IgD-negative memory B cell (primary cell): ENCODE measurements at regions not wholly inside any gene's neighbourhood (a gene's known extent, or its start where the extent isn't known, plus 50 kb on each side); places are given as distances from the start of the nearest gene placed in this dataset.

Experiments
- H3K27ac Mint-ChIP-seq, 3 donors: one replicate each; pipeline ENCODE4 v1.8.0; 2020 to 2022; ENCODE audit warnings: mild to moderate bottlenecking in 3 of 3, mixed read lengths in 3 of 3, moderate library complexity in 1 of 3
- H3K27me3 Mint-ChIP-seq: one replicate; pipeline ENCODE4 v1.8.0; 2021; ENCODE audit warnings: mixed read lengths
- H3K36me3 Mint-ChIP-seq: one replicate; pipeline ENCODE4 v1.8.0; 2020; ENCODE audit warnings: mild to moderate bottlenecking, mixed read lengths
- H3K4me1 Mint-ChIP-seq, 3 donors: one replicate each; pipeline ENCODE4 v1.8.0; 2020 to 2022; ENCODE audit warnings: mixed read lengths in 3 of 3, mild to moderate bottlenecking in 1 of 3
- H3K4me3 Mint-ChIP-seq, 4 donors: one replicate each; pipeline ENCODE4 v1.8.0; 2020 to 2022; ENCODE audit warnings: mild to moderate bottlenecking in 4 of 4, mixed read lengths in 4 of 4, moderate library complexity in 3 of 4
- H3K9me3 Mint-ChIP-seq, 3 donors: one replicate each; pipeline ENCODE4 v1.8.0; 2020 to 2021; ENCODE audit warnings: mixed read lengths in 3 of 3, mild to moderate bottlenecking in 1 of 3

- Mint-ChIP-seq H3K27ac (no peak overlapping the region), H3K27me3 (peaks cover 6% of the 10 kb centered on the region), H3K36me3 (no peaks in the 10 kb centered on the region), H3K4me1 (no peaks in the 10 kb centered on the region), H3K9me3 (peaks cover 2 to 3% (median 3%) of the 10 kb centered on the region in 3 donors), H3K4me3 (no peak overlapping the region)
Measured at GRCh38 chr2:157181234-157181633, 76.3 kb upstream of the GALNT5 start.

- no peak overlapping the region for H3K27ac Mint-ChIP-seq
- H3K36me3 Mint-ChIP-seq = no peaks in the 10 kb centered on the region
- no peak overlapping the region for H3K4me3 Mint-ChIP-seq
Measured at GRCh38 chr2:157182204-157182709, 75.2 kb upstream of the GALNT5 start.

GRCh38 chr2:157182834-157183396 lies 74.6 kb upstream of the GALNT5 start:
- Mint-ChIP-seq H3K27ac (no peak overlapping the region), H3K4me3 (no peak overlapping the region), H3K36me3 (no peaks in the 10 kb centered on the region), H3K4me1 (no peaks in the 10 kb centered on the region), H3K9me3 (peaks cover 0 to 2% (median 0%) of the 10 kb centered on the region in 3 donors), H3K27me3 (peaks cover 8% of the 10 kb centered on the region)

More at GRCh38 chr2:157182204-157182709, 75.2 kb upstream of the GALNT5 start:
- peaks cover 8% of the 10 kb centered on the region for H3K27me3 Mint-ChIP-seq
- no peaks in the 10 kb centered on the region for H3K4me1 Mint-ChIP-seq
- H3K9me3 Mint-ChIP-seq = peaks cover 0 to 2% (median 0%) of the 10 kb centered on the region in 3 donors

GRCh38 chr2:157184161-157184895 lies 73.2 kb upstream of the GALNT5 start:
- H3K27ac Mint-ChIP-seq = no peak overlapping the region
- H3K36me3 Mint-ChIP-seq = no peaks in the 10 kb centered on the region
- peaks cover 0 to 2% (median 0%) of the 10 kb centered on the region in 3 donors for H3K9me3 Mint-ChIP-seq
- peaks cover 8% of the 10 kb centered on the region for H3K27me3 Mint-ChIP-seq
- H3K4me1 Mint-ChIP-seq = no peaks in the 10 kb centered on the region
- H3K4me3 Mint-ChIP-seq = no peak overlapping the region

- H3K4me1 Mint-ChIP-seq = no peaks in the 10 kb centered on the region
- H3K36me3 Mint-ChIP-seq = no peaks in the 10 kb centered on the region
- H3K27me3 Mint-ChIP-seq = peaks cover 8% of the 10 kb centered on the region
- H3K9me3 Mint-ChIP-seq = peaks cover 0 to 2% (median 0%) of the 10 kb centered on the region in 3 donors
- no peak overlapping the region for H3K27ac Mint-ChIP-seq
- no peak overlapping the region for H3K4me3 Mint-ChIP-seq
Measured at GRCh38 chr2:157185476-157186227, 71.9 kb upstream of the GALNT5 start.

GRCh38 chr2:157190151-157190550 lies 67.4 kb upstream of the GALNT5 start:
- no peaks in the 10 kb centered on the region for H3K36me3 Mint-ChIP-seq
- H3K9me3 Mint-ChIP-seq = no peaks in the 10 kb centered on the region
- H3K27me3 Mint-ChIP-seq = peaks cover 7% of the 10 kb centered on the region

GRCh38 chr2:157191186-157191585 lies 66.3 kb upstream of the GALNT5 start:
- Mint-ChIP-seq H3K4me1 (no peaks in the 10 kb centered on the region), H3K9me3 (no peaks in the 10 kb centered on the region), H3K36me3 (no peaks in the 10 kb centered on the region), H3K27me3 (peaks cover 3% of the 10 kb centered on the region), H3K27ac (no peak overlapping the region), H3K4me3 (no peak overlapping the region)

More at GRCh38 chr2:157190151-157190550, 67.4 kb upstream of the GALNT5 start:
- Mint-ChIP-seq H3K4me3 (no peak overlapping the region), H3K4me1 (no peaks in the 10 kb centered on the region), H3K27ac (no peak overlapping the region)

GRCh38 chr2:157192445-157193423 lies 64.8 kb upstream of the GALNT5 start:
- Mint-ChIP-seq H3K27me3 (no peaks in the 10 kb centered on the region), H3K4me3 (no peak overlapping the region), H3K4me1 (no peaks in the 10 kb centered on the region), H3K36me3 (no peaks in the 10 kb centered on the region), H3K27ac (no peak overlapping the region), H3K9me3 (no peaks in the 10 kb centered on the region)

GRCh38 chr2:157193461-157193860 lies 64.0 kb upstream of the GALNT5 start:
- H3K9me3 Mint-ChIP-seq = no peaks in the 10 kb centered on the region
- H3K4me1 Mint-ChIP-seq = no peaks in the 10 kb centered on the region
- H3K27ac Mint-ChIP-seq = no peak overlapping the region
- no peak overlapping the region for H3K4me3 Mint-ChIP-seq
- no peaks in the 10 kb centered on the region for H3K27me3 Mint-ChIP-seq
- H3K36me3 Mint-ChIP-seq = no peaks in the 10 kb centered on the region

GRCh38 chr2:157194097-157194688 lies 63.3 kb upstream of the GALNT5 start:
- Mint-ChIP-seq H3K27ac (no peak overlapping the region), H3K4me1 (no peaks in the 10 kb centered on the region), H3K27me3 (no peaks in the 10 kb centered on the region), H3K36me3 (no peaks in the 10 kb centered on the region), H3K4me3 (no peak overlapping the region), H3K9me3 (no peaks in the 10 kb centered on the region)

- no peak overlapping the region for H3K27ac Mint-ChIP-seq
- no peaks in the 10 kb centered on the region for H3K36me3 Mint-ChIP-seq
- H3K9me3 Mint-ChIP-seq = no peaks in the 10 kb centered on the region
- no peak overlapping the region for H3K4me3 Mint-ChIP-seq
- H3K4me1 Mint-ChIP-seq = no peaks in the 10 kb centered on the region
- no peaks in the 10 kb centered on the region for H3K27me3 Mint-ChIP-seq
Measured at GRCh38 chr2:157194844-157195243, 62.7 kb upstream of the GALNT5 start.

GRCh38 chr2:157196956-157197355 lies 60.5 kb upstream of the GALNT5 start:
- Mint-ChIP-seq H3K9me3 (no peaks in the 10 kb centered on the region), H3K27me3 (no peaks in the 10 kb centered on the region), H3K4me3 (no peak overlapping the region), H3K36me3 (no peaks in the 10 kb centered on the region), H3K27ac (no peak overlapping the region), H3K4me1 (no peaks in the 10 kb centered on the region)

GRCh38 chr2:157197848-157198247 lies 59.7 kb upstream of the GALNT5 start:
- no peaks in the 10 kb centered on the region for H3K36me3 Mint-ChIP-seq
- no peak overlapping the region for H3K4me3 Mint-ChIP-seq
- H3K4me1 Mint-ChIP-seq = no peaks in the 10 kb centered on the region
- H3K27me3 Mint-ChIP-seq = no peaks in the 10 kb centered on the region
- H3K27ac Mint-ChIP-seq = no peak overlapping the region
- no peaks in the 10 kb centered on the region for H3K9me3 Mint-ChIP-seq

- Mint-ChIP-seq H3K27me3 (no peaks in the 10 kb centered on the region), H3K27ac (no peak overlapping the region), H3K9me3 (no peaks in the 10 kb centered on the region)
Measured at GRCh38 chr2:157203651-157204050, 53.9 kb upstream of the GALNT5 start.

More at GRCh38 chr2:157203651-157204050, 53.9 kb upstream of the GALNT5 start:
- Mint-ChIP-seq H3K4me3 (no peak overlapping the region), H3K4me1 (no peaks in the 10 kb centered on the region), H3K36me3 (no peaks in the 10 kb centered on the region)
